Adrenal gland (tissue), 5 donors: ENCODE measurements at regions not wholly inside any gene's neighbourhood (a gene's known extent, or its start where the extent isn't known, plus 50 kb on each side); places are given as distances from the start of the nearest gene placed in this dataset.

ENCODE experiments used
- CTCF ChIP-seq, 6 experiments: fragments of 450-650 bp in 4 of 6; fragments of 200-600 bp in 2 of 6; sonication (generic) in 1 of 6; IDR thresholded peaks; 1 replicate in 5 of 6; 2 replicates in 1 of 6; pipeline versions ENCODE4 v1.5.1 to v1.8.0; 2016 to 2021; ENCODE audit warnings: antibody characterized with exemption in 6 of 6, mild to moderate bottlenecking in 2 of 6, moderate library complexity in 1 of 6
- POLR2A ChIP-seq, 2 donors: fragments of 450-650 bp; IDR thresholded peaks; one replicate each; pipeline ENCODE4 v1.6.1; 2017; ENCODE audit warnings: antibody characterized with exemption in 2 of 2, mild to moderate bottlenecking in 2 of 2, moderate library complexity in 1 of 2
- donor health status: DM: no; HTN: no; CAD: no.

DNA sequence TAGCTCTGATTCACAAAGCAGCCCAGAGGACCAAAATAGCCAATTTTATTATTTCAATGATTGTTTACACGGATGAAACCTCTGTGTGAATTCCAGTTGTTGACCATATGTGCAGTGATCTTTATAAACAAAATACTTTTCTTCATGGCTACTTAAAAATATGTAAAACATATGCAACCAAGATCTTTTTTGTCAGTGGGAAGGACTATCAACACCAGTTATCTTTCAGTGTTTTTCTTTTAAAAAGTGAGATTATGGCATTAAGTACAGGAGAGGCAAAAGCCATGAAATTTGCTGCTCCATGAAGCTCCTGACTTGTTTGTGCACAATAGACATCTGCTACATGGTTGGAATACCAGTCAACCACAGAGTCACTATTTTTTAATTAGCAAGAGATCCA lies 184.4 kb downstream of the DKK2 start:
- no peak for TF ChIP-seq POLR2A (IDR thresholded peaks at IDR 0.05)
- no peak for TF ChIP-seq CTCF (IDR thresholded peaks at IDR 0.05)
